ENCODE measurements at regions not wholly inside any gene's neighbourhood (a gene's known extent, or its start where the extent isn't known, plus 50 kb on each side); places are given as distances from the start of the nearest gene placed in this dataset.

DNA sequence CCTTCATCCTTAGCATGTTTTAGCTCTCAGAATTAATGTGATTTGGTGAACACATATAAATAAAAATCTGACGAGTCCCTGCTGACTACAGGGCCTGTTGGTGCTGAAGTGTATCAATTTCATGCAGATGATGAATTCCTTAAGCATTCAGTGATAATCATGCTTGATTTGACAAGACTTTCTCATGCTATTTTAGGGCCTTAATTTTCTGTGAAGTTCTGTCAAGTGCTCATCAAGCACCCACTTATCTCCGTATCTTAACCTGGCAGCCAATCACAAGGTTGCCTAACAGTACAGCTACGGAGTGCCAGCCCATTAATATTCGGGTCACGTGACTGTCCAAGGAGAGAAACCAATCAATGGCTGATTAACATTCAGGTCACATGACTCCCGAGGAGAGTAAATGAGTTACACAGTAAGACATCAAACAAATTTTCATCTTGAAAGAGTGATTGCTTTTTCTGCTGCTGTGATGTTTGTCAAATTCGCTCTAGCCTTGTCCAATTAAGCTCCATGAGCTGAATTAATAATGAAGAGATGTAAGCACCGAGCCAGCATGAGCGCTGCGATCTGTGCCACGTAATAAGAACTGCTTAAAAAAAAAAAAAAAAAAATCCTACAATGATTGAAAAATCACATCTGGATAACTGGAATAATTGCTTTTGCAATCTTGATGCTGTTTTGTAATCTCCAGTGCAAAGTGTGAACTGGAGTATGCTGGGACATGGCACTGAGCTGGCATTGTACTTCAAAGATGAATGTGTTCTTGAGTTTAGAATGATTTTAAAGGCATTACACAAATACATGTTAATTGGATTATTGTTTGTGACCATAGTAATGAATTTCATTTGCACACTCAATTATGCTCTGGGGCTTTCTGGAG is 104.3 kb upstream of the SPATA31D4 start:
- TF ChIP-seq, protein P1, sequence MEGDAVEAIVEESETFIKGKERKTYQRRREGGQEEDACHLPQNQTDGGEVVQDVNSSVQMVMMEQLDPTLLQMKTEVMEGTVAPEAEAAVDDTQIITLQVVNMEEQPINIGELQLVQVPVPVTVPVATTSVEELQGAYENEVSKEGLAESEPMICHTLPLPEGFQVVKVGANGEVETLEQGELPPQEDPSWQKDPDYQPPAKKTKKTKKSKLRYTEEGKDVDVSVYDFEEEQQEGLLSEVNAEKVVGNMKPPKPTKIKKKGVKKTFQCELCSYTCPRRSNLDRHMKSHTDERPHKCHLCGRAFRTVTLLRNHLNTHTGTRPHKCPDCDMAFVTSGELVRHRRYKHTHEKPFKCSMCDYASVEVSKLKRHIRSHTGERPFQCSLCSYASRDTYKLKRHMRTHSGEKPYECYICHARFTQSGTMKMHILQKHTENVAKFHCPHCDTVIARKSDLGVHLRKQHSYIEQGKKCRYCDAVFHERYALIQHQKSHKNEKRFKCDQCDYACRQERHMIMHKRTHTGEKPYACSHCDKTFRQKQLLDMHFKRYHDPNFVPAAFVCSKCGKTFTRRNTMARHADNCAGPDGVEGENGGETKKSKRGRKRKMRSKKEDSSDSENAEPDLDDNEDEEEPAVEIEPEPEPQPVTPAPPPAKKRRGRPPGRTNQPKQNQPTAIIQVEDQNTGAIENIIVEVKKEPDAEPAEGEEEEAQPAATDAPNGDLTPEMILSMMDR (conservative IDR thresholded peaks at IDR 0.05): no peak
- TF ChIP-seq ZFX (IDR thresholded peaks at IDR 0.05): no peak
